ENCODE measurements at regions not wholly inside any gene's neighbourhood (a gene's known extent, or its start where the extent isn't known, plus 50 kb on each side); places are given as distances from the start of the nearest gene placed in this dataset.

DNA sequence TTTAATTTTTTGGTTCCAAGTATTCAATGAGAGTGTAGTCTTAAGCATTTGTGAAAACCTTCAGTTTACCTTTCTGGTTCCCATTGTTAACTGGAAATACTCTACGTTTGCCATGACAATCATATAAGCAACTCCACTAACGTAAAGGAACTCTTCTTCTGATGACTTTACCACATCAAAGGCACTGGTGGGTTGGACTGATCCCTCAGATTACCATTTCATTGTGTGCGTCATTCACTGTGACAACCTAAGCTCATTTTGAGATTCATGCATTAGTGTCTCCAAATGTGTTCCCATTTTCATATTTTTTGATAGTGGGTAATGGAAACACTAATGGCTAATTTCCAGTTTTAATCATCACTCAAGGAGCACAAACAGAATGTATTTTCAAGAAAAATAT lies 119.9 kb upstream of the COL1A2 start:
- DNase-seq (ENCODE audit: low spot score) = peak; percentile 22
- no peaks in the 10 kb centered on the region for H3K36me3 Mint-ChIP-seq (ENCODE audit: low read depth)
- no peak overlapping the region for H3K27ac Mint-ChIP-seq
- peaks cover 21% of the 10 kb centered on the region for H3K27me3 Mint-ChIP-seq (ENCODE audit: low read depth)
- H3K9me3 Mint-ChIP-seq = no peaks in the 10 kb centered on the region
- H3K4me1 Mint-ChIP-seq (ENCODE audit: low read depth) = peaks cover 7% of the 10 kb centered on the region
- intact Hi-C loops (cut with micrococcal nuclease) = loop anchor here (5.0 to 10.0 kb wide), 3 partner anchors 117 to 478 kb away; partner anchors contain the start of genes COL1A2 and GNGT1
- no peak overlapping the region for H3K4me3 Mint-ChIP-seq (ENCODE audit: low read depth)

- H3K36me3 Mint-ChIP-seq (ENCODE audit: low read depth) = no peaks in the 10 kb centered on the region
- intact Hi-C loops (cut with micrococcal nuclease) = loop anchor here (5.0 to 10.0 kb wide), 2 partner anchors 371 to 479 kb away; partner anchors contain the start of gene GNGT1
- no peaks in the 10 kb centered on the region for H3K9me3 Mint-ChIP-seq
- DNase-seq (ENCODE audit: low spot score) = no peak
- peaks cover 18% of the 10 kb centered on the region for H3K27me3 Mint-ChIP-seq (ENCODE audit: low read depth)
- no peak overlapping the region for H3K27ac Mint-ChIP-seq
- H3K4me3 Mint-ChIP-seq (ENCODE audit: low read depth) = no peak overlapping the region
- H3K4me1 Mint-ChIP-seq (ENCODE audit: low read depth) = peaks cover 7% of the 10 kb centered on the region
These were observed 118.7 kb upstream of the COL1A2 start for GRCh38 chr7:94276027-94276426.

- intact Hi-C loops (cut with micrococcal nuclease) = loop anchor here (5.0 to 10.0 kb wide), 2 partner anchors 372 to 479 kb away; partner anchors contain the start of gene GNGT1
- no peaks in the 10 kb centered on the region for H3K9me3 Mint-ChIP-seq
- no peak overlapping the region for H3K27ac Mint-ChIP-seq
- H3K27me3 Mint-ChIP-seq (ENCODE audit: low read depth) = peaks cover 22% of the 10 kb centered on the region
- H3K4me1 Mint-ChIP-seq (ENCODE audit: low read depth) = peaks cover 7% of the 10 kb centered on the region
- DNase-seq (ENCODE audit: low spot score) = no peak
- H3K36me3 Mint-ChIP-seq (ENCODE audit: low read depth) = no peaks in the 10 kb centered on the region
- H3K4me3 Mint-ChIP-seq (ENCODE audit: low read depth) = no peak overlapping the region
These were observed 117.9 kb upstream of the COL1A2 start for GRCh38 chr7:94276795-94277194.

- no peak for DNase-seq (ENCODE audit: low spot score)
- Mint-ChIP-seq H3K27me3 (ENCODE audit: low read depth) (peaks cover 24% of the 10 kb centered on the region), H3K9me3 (no peaks in the 10 kb centered on the region), H3K4me1 (ENCODE audit: low read depth) (peaks cover 7% of the 10 kb centered on the region), H3K36me3 (ENCODE audit: low read depth) (no peaks in the 10 kb centered on the region), H3K4me3 (ENCODE audit: low read depth) (no peak overlapping the region), H3K27ac (no peak overlapping the region)
- intact Hi-C loops (cut with micrococcal nuclease) = loop anchor here (5.0 to 10.0 kb wide), 2 partner anchors 372 to 480 kb away; partner anchors contain the start of gene GNGT1
These were observed 117.5 kb upstream of the COL1A2 start for GRCh38 chr7:94277236-94277635.

DNA sequence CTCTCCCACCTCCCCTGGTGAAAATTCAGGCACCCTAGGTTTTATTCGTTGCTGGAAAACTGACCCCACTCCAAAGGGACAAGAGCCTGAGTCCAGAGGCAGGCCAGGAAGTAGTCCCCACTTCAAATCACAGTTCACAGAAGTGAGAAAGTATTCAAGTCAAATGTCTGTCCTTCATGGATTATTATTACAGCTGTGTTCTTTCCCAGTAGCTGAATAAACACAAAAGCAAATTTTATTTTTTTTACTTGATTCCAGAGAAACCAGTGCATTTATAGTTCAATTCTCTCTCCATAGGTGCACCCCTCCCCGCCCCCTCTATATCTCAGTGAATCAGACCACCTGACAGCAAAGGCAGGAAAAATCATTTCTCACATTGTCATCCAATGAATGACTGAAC lies 113.8 kb upstream of the COL1A2 start:
- no peaks in the 10 kb centered on the region for H3K4me1 Mint-ChIP-seq (ENCODE audit: low read depth)
- intact Hi-C loops (cut with micrococcal nuclease) = no loop called here
- no peaks in the 10 kb centered on the region for H3K9me3 Mint-ChIP-seq

GRCh38 chr7:94284104-94284503 lies 110.6 kb upstream of the COL1A2 start:
- DNase-seq (ENCODE audit: low spot score) = no peak
- no peak overlapping the region for H3K27ac Mint-ChIP-seq
- no peaks in the 10 kb centered on the region for H3K36me3 Mint-ChIP-seq (ENCODE audit: low read depth)
- intact Hi-C loops (cut with micrococcal nuclease) = no loop called here
- no peak overlapping the region for H3K4me3 Mint-ChIP-seq (ENCODE audit: low read depth)
- H3K4me1 Mint-ChIP-seq (ENCODE audit: low read depth) = no peaks in the 10 kb centered on the region
- peaks cover 23% of the 10 kb centered on the region for H3K27me3 Mint-ChIP-seq (ENCODE audit: low read depth)
- H3K9me3 Mint-ChIP-seq = no peaks in the 10 kb centered on the region

More for the DNA sequence above, 113.8 kb upstream of the COL1A2 start:
- H3K36me3 Mint-ChIP-seq (ENCODE audit: low read depth) = no peaks in the 10 kb centered on the region
- H3K4me3 Mint-ChIP-seq (ENCODE audit: low read depth) = no peak overlapping the region
- DNase-seq (ENCODE audit: low spot score) = no peak
- peaks cover 34% of the 10 kb centered on the region for H3K27me3 Mint-ChIP-seq (ENCODE audit: low read depth)
- no peak overlapping the region for H3K27ac Mint-ChIP-seq

GRCh38 chr7:94286111-94286510 lies 108.6 kb upstream of the COL1A2 start:
- Mint-ChIP-seq H3K27ac (no peak overlapping the region), H3K27me3 (ENCODE audit: low read depth) (peaks cover 21% of the 10 kb centered on the region), H3K9me3 (no peaks in the 10 kb centered on the region), H3K4me3 (ENCODE audit: low read depth) (no peak overlapping the region), H3K4me1 (ENCODE audit: low read depth) (no peaks in the 10 kb centered on the region), H3K36me3 (ENCODE audit: low read depth) (no peaks in the 10 kb centered on the region)
- intact Hi-C loops (cut with micrococcal nuclease) = no loop called here
- no peak for DNase-seq (ENCODE audit: low spot score)

DNA sequence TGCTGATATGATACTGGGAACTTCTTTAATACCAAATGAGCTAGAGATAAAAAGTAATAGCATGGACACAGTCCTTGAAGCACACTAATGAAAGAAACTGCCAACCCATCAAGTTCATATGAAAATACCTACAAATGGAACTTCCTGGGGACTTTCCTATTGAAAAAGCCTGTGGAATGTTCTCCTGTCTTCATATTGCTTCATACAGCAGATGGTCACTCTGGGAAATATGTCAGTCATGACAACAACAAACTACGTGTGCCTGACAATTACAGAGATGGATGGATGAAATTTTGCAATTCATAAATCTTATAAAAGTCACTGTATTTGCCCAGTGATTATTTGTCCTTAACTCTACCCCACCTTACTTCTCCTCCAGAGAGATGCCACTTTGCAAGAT lies 106.6 kb upstream of the COL1A2 start:
- Mint-ChIP-seq H3K9me3 (no peaks in the 10 kb centered on the region), H3K36me3 (ENCODE audit: low read depth) (no peaks in the 10 kb centered on the region), H3K27ac (no peak overlapping the region), H3K27me3 (ENCODE audit: low read depth) (peaks cover 18% of the 10 kb centered on the region), H3K4me1 (ENCODE audit: low read depth) (no peaks in the 10 kb centered on the region), H3K4me3 (ENCODE audit: low read depth) (no peak overlapping the region)
- no peak for DNase-seq (ENCODE audit: low spot score)
- intact Hi-C loops (cut with micrococcal nuclease) = no loop called here

GRCh38 chr7:94289071-94289470 lies 105.6 kb upstream of the COL1A2 start:
- no peak overlapping the region for H3K27ac Mint-ChIP-seq
- peaks cover 17% of the 10 kb centered on the region for H3K27me3 Mint-ChIP-seq (ENCODE audit: low read depth)
- intact Hi-C loops (cut with micrococcal nuclease) = no loop called here
- H3K4me3 Mint-ChIP-seq (ENCODE audit: low read depth) = no peak overlapping the region
- H3K9me3 Mint-ChIP-seq = no peaks in the 10 kb centered on the region
- no peak for DNase-seq (ENCODE audit: low spot score)
- H3K36me3 Mint-ChIP-seq (ENCODE audit: low read depth) = no peaks in the 10 kb centered on the region
- no peaks in the 10 kb centered on the region for H3K4me1 Mint-ChIP-seq (ENCODE audit: low read depth)

- Mint-ChIP-seq H3K27ac (no peak overlapping the region), H3K9me3 (no peaks in the 10 kb centered on the region), H3K36me3 (ENCODE audit: low read depth) (no peaks in the 10 kb centered on the region), H3K4me3 (ENCODE audit: low read depth) (no peak overlapping the region), H3K27me3 (ENCODE audit: low read depth) (peaks cover 11% of the 10 kb centered on the region), H3K4me1 (ENCODE audit: low read depth) (no peaks in the 10 kb centered on the region)
- no peak for DNase-seq (ENCODE audit: low spot score)
- intact Hi-C loops (cut with micrococcal nuclease) = loop anchor here (5.0 kb wide), 1 partner anchor 98 kb away; the partner anchor contains the start of gene COL1A2
These were observed 100.1 kb upstream of the COL1A2 start for GRCh38 chr7:94294471-94295131.

- Mint-ChIP-seq H3K27me3 (ENCODE audit: low read depth) (peaks cover 11% of the 10 kb centered on the region), H3K36me3 (ENCODE audit: low read depth) (no peaks in the 10 kb centered on the region), H3K4me1 (ENCODE audit: low read depth) (no peaks in the 10 kb centered on the region), H3K4me3 (ENCODE audit: low read depth) (no peak overlapping the region), H3K27ac (no peak overlapping the region), H3K9me3 (no peaks in the 10 kb centered on the region)
- intact Hi-C loops (cut with micrococcal nuclease) = no loop called here
- DNase-seq (ENCODE audit: low spot score) = no peak
These were observed 98.8 kb upstream of the COL1A2 start for GRCh38 chr7:94295850-94296249.

GRCh38 chr7:94296881-94297280 lies 97.8 kb upstream of the COL1A2 start:
- no peak for DNase-seq (ENCODE audit: low spot score)
- no peaks in the 10 kb centered on the region for H3K36me3 Mint-ChIP-seq (ENCODE audit: low read depth)
- H3K4me3 Mint-ChIP-seq (ENCODE audit: low read depth) = no peak overlapping the region
- H3K27ac Mint-ChIP-seq = no peak overlapping the region
- intact Hi-C loops (cut with micrococcal nuclease) = no loop called here
- no peaks in the 10 kb centered on the region for H3K4me1 Mint-ChIP-seq (ENCODE audit: low read depth)
- H3K9me3 Mint-ChIP-seq = no peaks in the 10 kb centered on the region
- H3K27me3 Mint-ChIP-seq (ENCODE audit: low read depth) = peaks cover 5% of the 10 kb centered on the region

DNA sequence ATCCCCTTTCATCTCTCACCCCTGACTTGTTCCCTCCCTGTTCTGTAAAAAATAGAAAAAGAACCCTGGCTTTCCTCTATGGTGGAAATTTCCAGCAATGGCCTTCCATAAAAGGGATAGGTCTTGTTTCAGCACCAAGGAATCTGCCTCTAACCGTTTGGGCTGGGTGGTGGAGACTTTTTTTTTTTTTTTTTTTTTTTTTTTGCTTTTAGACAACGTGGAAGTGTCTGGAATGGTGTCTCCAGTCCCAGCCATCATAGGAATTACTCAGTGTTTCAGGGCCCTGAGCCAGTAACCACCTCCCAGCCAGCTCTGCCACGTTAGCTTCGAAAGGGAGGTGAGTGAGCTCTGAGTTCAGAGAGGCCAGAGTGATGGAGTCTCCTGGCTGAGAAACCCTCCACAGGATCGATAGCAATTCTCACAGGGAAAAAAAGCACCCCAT lies 97.3 kb upstream of the COL1A2 start:
- no peak for DNase-seq (ENCODE audit: low spot score)
- Mint-ChIP-seq H3K9me3 (no peaks in the 10 kb centered on the region), H3K4me3 (ENCODE audit: low read depth) (no peak overlapping the region), H3K27me3 (ENCODE audit: low read depth) (peaks cover 4% of the 10 kb centered on the region), H3K36me3 (ENCODE audit: low read depth) (no peaks in the 10 kb centered on the region), H3K4me1 (ENCODE audit: low read depth) (no peaks in the 10 kb centered on the region), H3K27ac (no peak overlapping the region)
- intact Hi-C loops (cut with micrococcal nuclease) = no loop called here
